ENCODE measurements at regions not wholly inside any gene's neighbourhood (a gene's known extent, or its start where the extent isn't known, plus 50 kb on each side); places are given as distances from the start of the nearest gene placed in this dataset.

DNA sequence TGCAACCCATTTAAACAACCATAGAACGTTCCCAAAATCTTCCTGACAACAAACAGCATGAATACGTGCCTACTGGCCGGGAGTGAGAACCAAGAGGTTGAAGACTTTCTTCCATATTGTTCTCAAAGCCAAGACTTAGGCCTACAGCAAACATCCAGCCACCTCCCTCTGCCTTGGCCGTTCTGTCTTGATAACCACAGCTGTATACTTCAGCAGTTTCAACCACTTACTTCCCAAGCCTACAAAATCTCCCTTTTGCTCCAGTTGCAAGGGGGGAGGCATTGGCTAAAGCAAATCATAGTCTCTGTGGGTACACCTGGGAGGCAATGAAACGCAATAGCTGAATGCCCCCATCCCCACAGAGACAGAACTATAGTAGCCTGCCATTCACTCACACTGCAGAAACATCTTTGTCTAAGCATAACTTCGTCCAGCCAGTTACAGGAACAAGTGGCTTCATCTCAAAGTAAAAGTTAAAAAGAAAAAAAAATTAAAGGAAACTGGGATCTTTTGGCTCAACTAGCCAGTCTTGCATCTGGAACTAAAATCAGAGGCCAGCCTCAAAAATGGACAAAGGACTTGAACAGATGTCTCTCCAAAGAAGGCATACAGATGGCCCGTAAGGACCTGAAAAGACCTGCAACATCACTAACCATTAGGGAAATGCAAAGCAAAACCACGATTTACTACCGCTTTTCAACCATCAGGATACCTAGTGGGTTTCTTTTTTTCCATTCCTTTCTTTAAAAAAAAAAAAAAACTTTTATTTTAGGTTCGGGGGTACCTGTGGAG lies 186.0 kb downstream of the PSMG1 start:
- TF ChIP-seq RAD21 (IDR thresholded peaks at IDR 0.05; ENCODE audit: low read depth), result no peak
- no peak for TF ChIP-seq FOXM1 (IDR thresholded peaks at IDR 0.05; ENCODE audit: borderline replicate concordance, low read depth)
- TF ChIP-seq CEBPB (IDR thresholded peaks at IDR 0.05), result no peak
- no peak for TF ChIP-seq EP300 (IDR thresholded peaks at IDR 0.05; ENCODE audit: borderline replicate concordance)
- TF ChIP-seq EGR1 (IDR thresholded peaks at IDR 0.05), result no peak
- TF ChIP-seq, protein P1, sequence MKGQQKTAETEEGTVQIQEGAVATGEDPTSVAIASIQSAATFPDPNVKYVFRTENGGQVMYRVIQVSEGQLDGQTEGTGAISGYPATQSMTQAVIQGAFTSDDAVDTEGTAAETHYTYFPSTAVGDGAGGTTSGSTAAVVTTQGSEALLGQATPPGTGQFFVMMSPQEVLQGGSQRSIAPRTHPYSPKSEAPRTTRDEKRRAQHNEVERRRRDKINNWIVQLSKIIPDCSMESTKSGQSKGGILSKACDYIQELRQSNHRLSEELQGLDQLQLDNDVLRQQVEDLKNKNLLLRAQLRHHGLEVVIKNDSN (IDR thresholded peaks at IDR 0.05), result no peak
- TF ChIP-seq TCF12 (IDR thresholded peaks at IDR 0.05; ENCODE audit: low read depth), result no peak
- TF ChIP-seq, protein P2, sequence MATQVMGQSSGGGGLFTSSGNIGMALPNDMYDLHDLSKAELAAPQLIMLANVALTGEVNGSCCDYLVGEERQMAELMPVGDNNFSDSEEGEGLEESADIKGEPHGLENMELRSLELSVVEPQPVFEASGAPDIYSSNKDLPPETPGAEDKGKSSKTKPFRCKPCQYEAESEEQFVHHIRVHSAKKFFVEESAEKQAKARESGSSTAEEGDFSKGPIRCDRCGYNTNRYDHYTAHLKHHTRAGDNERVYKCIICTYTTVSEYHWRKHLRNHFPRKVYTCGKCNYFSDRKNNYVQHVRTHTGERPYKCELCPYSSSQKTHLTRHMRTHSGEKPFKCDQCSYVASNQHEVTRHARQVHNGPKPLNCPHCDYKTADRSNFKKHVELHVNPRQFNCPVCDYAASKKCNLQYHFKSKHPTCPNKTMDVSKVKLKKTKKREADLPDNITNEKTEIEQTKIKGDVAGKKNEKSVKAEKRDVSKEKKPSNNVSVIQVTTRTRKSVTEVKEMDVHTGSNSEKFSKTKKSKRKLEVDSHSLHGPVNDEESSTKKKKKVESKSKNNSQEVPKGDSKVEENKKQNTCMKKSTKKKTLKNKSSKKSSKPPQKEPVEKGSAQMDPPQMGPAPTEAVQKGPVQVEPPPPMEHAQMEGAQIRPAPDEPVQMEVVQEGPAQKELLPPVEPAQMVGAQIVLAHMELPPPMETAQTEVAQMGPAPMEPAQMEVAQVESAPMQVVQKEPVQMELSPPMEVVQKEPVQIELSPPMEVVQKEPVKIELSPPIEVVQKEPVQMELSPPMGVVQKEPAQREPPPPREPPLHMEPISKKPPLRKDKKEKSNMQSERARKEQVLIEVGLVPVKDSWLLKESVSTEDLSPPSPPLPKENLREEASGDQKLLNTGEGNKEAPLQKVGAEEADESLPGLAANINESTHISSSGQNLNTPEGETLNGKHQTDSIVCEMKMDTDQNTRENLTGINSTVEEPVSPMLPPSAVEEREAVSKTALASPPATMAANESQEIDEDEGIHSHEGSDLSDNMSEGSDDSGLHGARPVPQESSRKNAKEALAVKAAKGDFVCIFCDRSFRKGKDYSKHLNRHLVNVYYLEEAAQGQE (IDR thresholded peaks at IDR 0.05; ENCODE audit: low read depth), result no peak
- TF ChIP-seq NFIC (IDR thresholded peaks at IDR 0.05), result no peak
- TF ChIP-seq, protein P3, sequence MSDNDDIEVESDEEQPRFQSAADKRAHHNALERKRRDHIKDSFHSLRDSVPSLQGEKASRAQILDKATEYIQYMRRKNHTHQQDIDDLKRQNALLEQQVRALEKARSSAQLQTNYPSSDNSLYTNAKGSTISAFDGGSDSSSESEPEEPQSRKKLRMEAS (IDR thresholded peaks at IDR 0.05), result no peak
- TF ChIP-seq ZBTB7A (IDR thresholded peaks at IDR 0.05; ENCODE audit: low read depth), result no peak

DNA sequence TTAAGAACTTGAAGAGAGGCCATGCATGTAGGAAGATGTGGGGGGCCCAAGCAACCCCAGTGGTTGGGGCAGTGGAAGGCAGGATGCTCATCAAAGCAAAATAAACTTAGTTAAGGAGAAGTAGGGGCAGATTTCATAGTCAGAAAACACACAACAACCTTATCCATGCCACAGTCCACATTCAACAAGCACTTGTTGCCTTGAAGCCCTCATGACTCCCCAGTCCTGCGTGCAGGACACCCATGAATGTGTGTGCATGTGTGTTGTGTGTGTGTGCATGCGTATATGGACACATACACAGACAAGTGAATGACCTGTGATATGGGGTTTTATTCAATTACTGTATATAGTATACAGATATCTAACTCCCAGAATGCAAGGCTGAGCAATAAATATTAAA lies 186.9 kb downstream of the PSMG1 start:
- TF ChIP-seq, protein P3 (IDR thresholded peaks at IDR 0.05), result no peak
- TF ChIP-seq YY1 (IDR thresholded peaks at IDR 0.05; ENCODE audit: low read depth), result no peak
- no peak for TF ChIP-seq TEAD4 (IDR thresholded peaks at IDR 0.05)
- no peak for TF ChIP-seq RAD21 (IDR thresholded peaks at IDR 0.05; ENCODE audit: low read depth)
- no peak for TF ChIP-seq NFIC (IDR thresholded peaks at IDR 0.05)
- no peak for TF ChIP-seq FOXM1 (IDR thresholded peaks at IDR 0.05; ENCODE audit: borderline replicate concordance, low read depth)
- no peak for TF ChIP-seq EP300 (IDR thresholded peaks at IDR 0.05; ENCODE audit: borderline replicate concordance)
- TF ChIP-seq, protein P2 (IDR thresholded peaks at IDR 0.05; ENCODE audit: low read depth), result no peak
- TF ChIP-seq ZBTB7A (IDR thresholded peaks at IDR 0.05; ENCODE audit: low read depth), result no peak
- no peak for TF ChIP-seq CREB1 (IDR thresholded peaks at IDR 0.05; ENCODE audit: low read depth)
- TF ChIP-seq EGR1 (IDR thresholded peaks at IDR 0.05), result no peak
- no peak for TF ChIP-seq CEBPB (IDR thresholded peaks at IDR 0.05)
- TF ChIP-seq, protein P1 (IDR thresholded peaks at IDR 0.05), result no peak

DNA sequence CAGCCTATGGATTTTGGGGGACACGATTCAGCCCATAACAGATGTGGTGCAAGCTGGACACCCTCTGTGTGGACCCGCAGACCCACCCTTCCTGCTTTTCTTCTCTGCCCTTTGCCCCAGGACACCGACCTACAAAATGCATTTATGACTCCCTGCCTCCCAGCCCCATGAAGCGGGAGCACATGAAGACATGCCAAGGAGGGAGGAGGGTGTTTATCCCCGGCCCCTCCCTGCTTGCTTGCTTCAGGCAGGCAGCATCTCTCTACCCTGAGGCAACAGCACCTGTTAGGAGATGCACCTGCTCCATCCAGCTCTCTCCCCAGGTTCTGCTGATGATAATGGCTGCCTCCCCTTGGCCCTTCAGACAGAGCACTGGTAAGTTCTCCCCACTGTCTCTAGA lies 187.5 kb downstream of the PSMG1 start:
- no peak for TF ChIP-seq RAD21 (IDR thresholded peaks at IDR 0.05; ENCODE audit: low read depth)
- no peak for TF ChIP-seq CEBPB (IDR thresholded peaks at IDR 0.05)

DNA sequence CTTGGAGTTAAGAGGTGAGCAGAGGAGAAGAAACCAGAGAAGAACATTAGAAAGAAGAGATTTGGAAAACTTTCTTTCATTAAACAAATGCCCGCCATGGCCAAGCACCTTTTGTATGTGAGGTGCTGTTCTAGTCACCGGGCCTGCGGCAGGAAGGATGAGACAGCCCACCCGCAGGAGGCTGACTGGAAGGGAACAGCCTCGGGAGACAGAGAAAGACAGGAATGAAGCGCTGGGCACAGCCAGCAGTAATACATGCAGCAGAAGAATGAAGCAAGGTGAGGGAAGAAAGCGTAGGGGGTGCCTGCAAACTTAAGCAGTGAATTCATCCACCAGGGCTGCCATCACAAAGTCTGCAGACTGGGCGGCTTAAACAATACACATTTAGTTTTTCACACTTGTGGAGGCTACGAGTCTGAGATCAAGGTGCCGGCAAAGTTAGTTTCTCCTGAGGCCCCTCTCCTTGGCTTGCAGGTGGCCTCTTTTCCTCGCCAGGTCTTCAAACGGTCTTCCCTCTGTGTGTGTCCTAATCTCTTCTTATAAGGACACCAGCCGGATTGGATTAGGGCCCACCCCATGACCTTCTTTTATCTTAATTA lies 188.1 kb downstream of the PSMG1 start:
- TF ChIP-seq, protein P1 (IDR thresholded peaks at IDR 0.05), result no peak
- TF ChIP-seq CEBPB (IDR thresholded peaks at IDR 0.05), result no peak
- no peak for TF ChIP-seq TCF12 (IDR thresholded peaks at IDR 0.05; ENCODE audit: low read depth)
- TF ChIP-seq, protein P2 (IDR thresholded peaks at IDR 0.05; ENCODE audit: low read depth), result no peak
- TF ChIP-seq, protein P3 (IDR thresholded peaks at IDR 0.05), result no peak
- no peak for TF ChIP-seq TEAD4 (IDR thresholded peaks at IDR 0.05)
- TF ChIP-seq FOXM1 (IDR thresholded peaks at IDR 0.05; ENCODE audit: borderline replicate concordance, low read depth), result no peak
- no peak for TF ChIP-seq RAD21 (IDR thresholded peaks at IDR 0.05; ENCODE audit: low read depth)

Measured in Ishikawa (cell line).